ENCODE measurements at regions not wholly inside any gene's neighbourhood (a gene's known extent, or its start where the extent isn't known, plus 50 kb on each side); places are given as distances from the start of the nearest gene placed in this dataset.
A peak's percentile ranks its signal among the peaks of the same experiment; 100 is the strongest.

GRCh38 chr1:63022319-63022718 lies 238.4 kb downstream of the ATG4C start (continued):
- TF ChIP-seq ZNF462 (CRISPR knock-in tag; IDR thresholded peaks at IDR 0.05), result no peak

- H2AFZ ChIP-seq, result no peak overlapping the region
- no peaks in the 10 kb centered on the region for H3K27me3 ChIP-seq (ENCODE audit: insufficient read depth)
- ATAC-seq, result peak; percentile 53; the same call in 2 of the 3 replicates
- no peak overlapping the region for H3K27ac ChIP-seq (ENCODE audit: low read depth)
- H4K20me1 ChIP-seq (replicated peaks; ENCODE audit: insufficient read depth), result no peaks in the 10 kb centered on the region
- no peaks in the 10 kb centered on the region for H3F3A ChIP-seq (replicated peaks; ENCODE audit: low read depth)
- H3K4me2 ChIP-seq, result no peak overlapping the region
- DNase-seq (ENCODE audit: low spot score), result no peak
- no peak overlapping the region for H3K4me3 Mint-ChIP-seq
- no peaks in the 10 kb centered on the region for H3K79me2 ChIP-seq (replicated peaks; ENCODE audit: insufficient read depth)
- H3K9me2 ChIP-seq (ENCODE audit: insufficient read depth), result no peaks in the 10 kb centered on the region
- no peaks in the 10 kb centered on the region for H3K36me3 Mint-ChIP-seq (ENCODE audit: low read depth)
- H3K36me3 ChIP-seq (ENCODE audit: insufficient read depth), result no peaks in the 10 kb centered on the region
- TF ChIP-seq EZH2phosphoT487 (IDR thresholded peaks at IDR 0.05; ENCODE audit: unreplicated experiment), result no peak
- no peak overlapping the region for H3K4me3 ChIP-seq
- no peaks in the 10 kb centered on the region for H3K4me1 ChIP-seq (ENCODE audit: insufficient read depth)
- peaks cover 7% of the 10 kb centered on the region for H3K4me1 Mint-ChIP-seq
- H3K27me3 Mint-ChIP-seq (ENCODE audit: insufficient read depth, low read depth, poor library complexity), result peaks cover 3% of the 10 kb centered on the region
- H3K27ac Mint-ChIP-seq, result no peak overlapping the region
- H3K9me3 Mint-ChIP-seq, result no peaks in the 10 kb centered on the region
Observed at GRCh38 chr1:63023171-63023570, 239.2 kb downstream of the ATG4C start.

- no peaks in the 10 kb centered on the region for H3K9me3 Mint-ChIP-seq
- Histone ChIP-seq H3K79me2 (replicated peaks; ENCODE audit: insufficient read depth) (no peaks in the 10 kb centered on the region), H4K20me1 (replicated peaks; ENCODE audit: insufficient read depth) (no peaks in the 10 kb centered on the region), H3F3A (replicated peaks; ENCODE audit: low read depth) (no peaks in the 10 kb centered on the region), H3K9me2 (ENCODE audit: insufficient read depth) (0 out of 2 replicates have a peak, but pooled peaks cover 3% of the 10 kb centered on the region), H3K27me3 (ENCODE audit: insufficient read depth) (no peaks in the 10 kb centered on the region), H3K36me3 (ENCODE audit: insufficient read depth) (no peaks in the 10 kb centered on the region), H3K4me1 (ENCODE audit: insufficient read depth) (no peaks in the 10 kb centered on the region), H3K4me3 (no peak overlapping the region), H3K4me2 (no peak overlapping the region), H2AFZ (no peak overlapping the region), H3K27ac (ENCODE audit: low read depth) (no peak overlapping the region)
- no peak for ATAC-seq
- DNase-seq (ENCODE audit: low spot score), result no peak
- H3K4me3 Mint-ChIP-seq, result no peak overlapping the region
- TF ChIP-seq ZNF114 (CRISPR knock-in tag; IDR thresholded peaks at IDR 0.05) (no peak), JUNB (IDR thresholded peaks at IDR 0.05; ENCODE audit: unreplicated experiment) (no peak)
- no peak overlapping the region for H3K27ac Mint-ChIP-seq
- peaks cover 3% of the 10 kb centered on the region for H3K27me3 Mint-ChIP-seq (ENCODE audit: insufficient read depth, low read depth, poor library complexity)
- peaks cover 7% of the 10 kb centered on the region for H3K4me1 Mint-ChIP-seq
- no peaks in the 10 kb centered on the region for H3K36me3 Mint-ChIP-seq (ENCODE audit: low read depth)
Observed at GRCh38 chr1:63023637-63024036, 239.7 kb downstream of the ATG4C start.
